Body of pancreas (tissue), 4 donors: ENCODE measurements at regions not wholly inside any gene's neighbourhood (a gene's known extent, or its start where the extent isn't known, plus 50 kb on each side); places are given as distances from the start of the nearest gene placed in this dataset.

ENCODE experiments used
- ATAC-seq: fragments of 150-250 bp; one replicate; pipeline ENCODE4 v1.9.1; 2016
- DNase-seq, 4 donors: peaks; one replicate each; pipeline ENCODE4 v3.0.0-alpha.2; 2019
- H3K27ac ChIP-seq, 4 donors: fragments of 200-600 bp; sonication (generic); 1 replicate in 3 of 4; 2 replicates in 1 of 4; pipeline versions ENCODE4 v1.5.1 to v1.6.1; 2016 to 2019; ENCODE audit warnings: mild to moderate bottlenecking in 1 of 4, mixed read lengths in 1 of 4, moderate library complexity in 1 of 4
- H3K27me3 ChIP-seq, 2 donors: fragments of 200-600 bp; sonication (generic); one replicate each; pipeline ENCODE4 v1.6.0; 2016; ENCODE audit warnings: mild to moderate bottlenecking in 1 of 2
- H3K36me3 ChIP-seq, 2 donors: fragments of 200-600 bp; sonication (generic); replicated peaks in 1 of 2; 2 replicates each; pipeline ENCODE4 v1.5.1; 2016; ENCODE audit warnings: low read depth in 2 of 2; ENCODE audit not compliant: insufficient read depth in 1 of 2
- H3K4me1 ChIP-seq: fragments of 200-600 bp; sonication (generic); one replicate; pipeline ENCODE4 v1.6.0; 2016
- H3K4me3 ChIP-seq, 2 donors: fragments of 200-600 bp; sonication (generic); 1 replicate in 1 of 2; 2 replicates in 1 of 2; pipeline ENCODE4 v1.5.1; 2016 to 2019
- H3K9me3 ChIP-seq, 3 donors: fragments of 200-600 bp; sonication (generic); 1 replicate in 2 of 3; 2 replicates in 1 of 3; pipeline ENCODE4 v1.5.1; 2016
- POLR2A ChIP-seq, 3 donors: fragments of 450-650 bp; IDR thresholded peaks; one replicate each; pipeline ENCODE4 v1.6.1; 2016; ENCODE audit warnings: antibody characterized with exemption in 3 of 3, mild to moderate bottlenecking in 2 of 3
- WGBS, 2 donors: methylation state at CpG; one replicate each; pipeline ENCODE4 v1.1.5; 2017; 5-methylcytosine and 5-hydroxymethylcytosine counted together
- intact Hi-C: fragments of 100-400 bp; cut with DNase I; formaldehyde crosslinking; loops from one replicate; pipeline ENCODE4 v1.15.1; 2023
- TF ChIP-seq, protein P1 (sequence below), 7 experiments: fragments of 450-650 bp in 4 of 7; fragments of 200-600 bp in 3 of 7; sonication (generic) in 3 of 7; IDR thresholded peaks; one replicate each; pipeline ENCODE4 v1.5.1; 2016 to 2019; ENCODE audit warnings: antibody characterized with exemption in 7 of 7

- Histone ChIP-seq H3K4me3 (no peak overlapping the region), H3K36me3 (no peaks in the 10 kb centered on the region), H3K27ac (no peak overlapping the region), H3K9me3 (no peaks in the 10 kb centered on the region), H3K4me1 (no peaks in the 10 kb centered on the region), H3K27me3 (no peaks in the 10 kb centered on the region)
- ATAC-seq (no peak), DNase-seq (no peak)
- intact Hi-C loops = no loop called here
- TF ChIP-seq, protein P1, sequence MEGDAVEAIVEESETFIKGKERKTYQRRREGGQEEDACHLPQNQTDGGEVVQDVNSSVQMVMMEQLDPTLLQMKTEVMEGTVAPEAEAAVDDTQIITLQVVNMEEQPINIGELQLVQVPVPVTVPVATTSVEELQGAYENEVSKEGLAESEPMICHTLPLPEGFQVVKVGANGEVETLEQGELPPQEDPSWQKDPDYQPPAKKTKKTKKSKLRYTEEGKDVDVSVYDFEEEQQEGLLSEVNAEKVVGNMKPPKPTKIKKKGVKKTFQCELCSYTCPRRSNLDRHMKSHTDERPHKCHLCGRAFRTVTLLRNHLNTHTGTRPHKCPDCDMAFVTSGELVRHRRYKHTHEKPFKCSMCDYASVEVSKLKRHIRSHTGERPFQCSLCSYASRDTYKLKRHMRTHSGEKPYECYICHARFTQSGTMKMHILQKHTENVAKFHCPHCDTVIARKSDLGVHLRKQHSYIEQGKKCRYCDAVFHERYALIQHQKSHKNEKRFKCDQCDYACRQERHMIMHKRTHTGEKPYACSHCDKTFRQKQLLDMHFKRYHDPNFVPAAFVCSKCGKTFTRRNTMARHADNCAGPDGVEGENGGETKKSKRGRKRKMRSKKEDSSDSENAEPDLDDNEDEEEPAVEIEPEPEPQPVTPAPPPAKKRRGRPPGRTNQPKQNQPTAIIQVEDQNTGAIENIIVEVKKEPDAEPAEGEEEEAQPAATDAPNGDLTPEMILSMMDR (IDR thresholded peaks at IDR 0.05) = no peak
- no peak for TF ChIP-seq POLR2A (IDR thresholded peaks at IDR 0.05)
These were observed 371.7 kb downstream of the KLHL13 start for GRCh38 chrX:117744958-117745357.

- Histone ChIP-seq H3K27me3 (no peaks in the 10 kb centered on the region), H3K36me3 (no peaks in the 10 kb centered on the region), H3K4me3 (no peak overlapping the region), H3K27ac (no peak overlapping the region), H3K9me3 (no peaks in the 10 kb centered on the region), H3K4me1 (no peaks in the 10 kb centered on the region)
- DNase-seq = peak; percentile 16 to 49 (median 36)
- WGBS, 2 donors = 72 to 100% methylated on average over 1 to 3 of the region's 3 CpGs
- peak; percentile 55 for ATAC-seq
- TF ChIP-seq, protein P1 (IDR thresholded peaks at IDR 0.05) = peak; percentile 8 to 64 (median 53)
- TF ChIP-seq POLR2A (IDR thresholded peaks at IDR 0.05) = no peak
- intact Hi-C loops = no loop called here
These were observed 372.9 kb downstream of the KLHL13 start for GRCh38 chrX:117743469-117744251.

- intact Hi-C loops = no loop called here
- Histone ChIP-seq H3K9me3 (no peaks in the 10 kb centered on the region), H3K27me3 (no peaks in the 10 kb centered on the region), H3K4me1 (no peaks in the 10 kb centered on the region), H3K27ac (no peak overlapping the region), H3K4me3 (no peak overlapping the region), H3K36me3 (no peaks in the 10 kb centered on the region)
- ATAC-seq (peak; percentile 60), DNase-seq (no peak)
- 6 to 13% methylated on average over 1 of the region's 1 CpG for WGBS, 2 donors
- no peak for TF ChIP-seq POLR2A (IDR thresholded peaks at IDR 0.05)
- TF ChIP-seq, protein P1 (IDR thresholded peaks at IDR 0.05) = no peak
These were observed 403.2 kb downstream of the KLHL13 start for GRCh38 chrX:117713411-117713810.

DNA sequence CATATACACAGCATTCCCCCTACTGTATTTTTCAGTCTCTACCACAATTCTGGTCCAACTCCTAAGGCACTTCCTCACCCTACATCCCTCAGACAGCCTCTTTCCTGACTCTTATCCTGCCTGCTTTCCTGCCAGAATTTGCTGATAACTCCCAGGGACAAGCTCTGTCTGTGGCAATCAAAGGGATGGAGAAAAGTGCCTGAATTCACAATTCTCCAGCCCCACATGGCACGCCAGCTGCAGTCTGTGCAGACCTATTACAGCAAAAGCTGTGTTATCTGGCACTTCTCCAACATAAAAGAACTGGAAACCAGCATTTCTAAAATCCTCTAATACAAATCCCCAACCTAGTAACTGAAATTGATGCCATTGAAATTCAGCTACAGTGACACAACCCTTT is 404.8 kb downstream of the KLHL13 start:
- Histone ChIP-seq H3K9me3 (no peaks in the 10 kb centered on the region), H3K4me1 (no peaks in the 10 kb centered on the region), H3K27me3 (no peaks in the 10 kb centered on the region), H3K36me3 (no peaks in the 10 kb centered on the region), H3K27ac (no peak overlapping the region), H3K4me3 (no peak overlapping the region)
- DNase-seq (no peak), ATAC-seq (no peak)
- no peak for TF ChIP-seq POLR2A (IDR thresholded peaks at IDR 0.05)
- TF ChIP-seq, protein P1 (IDR thresholded peaks at IDR 0.05) = no peak
- WGBS, 2 donors = 80 to 100% methylated on average over 1 of the region's 1 CpG
- intact Hi-C loops = no loop called here
